ENCODE measurements at regions not wholly inside any gene's neighbourhood (a gene's known extent, or its start where the extent isn't known, plus 50 kb on each side); places are given as distances from the start of the nearest gene placed in this dataset.

DNA sequence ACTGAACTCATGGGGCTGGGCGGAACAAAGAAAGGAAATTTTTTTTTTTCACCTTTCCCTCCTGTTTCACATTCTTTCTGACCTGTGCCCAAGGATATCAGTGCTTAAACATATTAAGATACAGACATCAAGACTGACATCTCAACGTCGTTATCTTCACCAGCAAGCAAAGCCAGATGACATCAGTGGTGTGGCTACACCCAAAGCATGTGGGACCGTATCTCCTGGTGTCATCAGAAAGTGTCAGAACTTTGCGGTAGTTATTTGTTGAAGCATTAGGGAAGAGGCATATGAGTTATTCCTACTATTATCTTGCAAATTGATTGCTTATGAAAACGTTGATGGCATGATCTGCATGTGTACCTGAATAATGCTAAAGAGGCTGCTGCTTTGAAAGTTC is 487.4 kb downstream of the TLE4 start (continued):
- TF ChIP-seq, protein P1, sequence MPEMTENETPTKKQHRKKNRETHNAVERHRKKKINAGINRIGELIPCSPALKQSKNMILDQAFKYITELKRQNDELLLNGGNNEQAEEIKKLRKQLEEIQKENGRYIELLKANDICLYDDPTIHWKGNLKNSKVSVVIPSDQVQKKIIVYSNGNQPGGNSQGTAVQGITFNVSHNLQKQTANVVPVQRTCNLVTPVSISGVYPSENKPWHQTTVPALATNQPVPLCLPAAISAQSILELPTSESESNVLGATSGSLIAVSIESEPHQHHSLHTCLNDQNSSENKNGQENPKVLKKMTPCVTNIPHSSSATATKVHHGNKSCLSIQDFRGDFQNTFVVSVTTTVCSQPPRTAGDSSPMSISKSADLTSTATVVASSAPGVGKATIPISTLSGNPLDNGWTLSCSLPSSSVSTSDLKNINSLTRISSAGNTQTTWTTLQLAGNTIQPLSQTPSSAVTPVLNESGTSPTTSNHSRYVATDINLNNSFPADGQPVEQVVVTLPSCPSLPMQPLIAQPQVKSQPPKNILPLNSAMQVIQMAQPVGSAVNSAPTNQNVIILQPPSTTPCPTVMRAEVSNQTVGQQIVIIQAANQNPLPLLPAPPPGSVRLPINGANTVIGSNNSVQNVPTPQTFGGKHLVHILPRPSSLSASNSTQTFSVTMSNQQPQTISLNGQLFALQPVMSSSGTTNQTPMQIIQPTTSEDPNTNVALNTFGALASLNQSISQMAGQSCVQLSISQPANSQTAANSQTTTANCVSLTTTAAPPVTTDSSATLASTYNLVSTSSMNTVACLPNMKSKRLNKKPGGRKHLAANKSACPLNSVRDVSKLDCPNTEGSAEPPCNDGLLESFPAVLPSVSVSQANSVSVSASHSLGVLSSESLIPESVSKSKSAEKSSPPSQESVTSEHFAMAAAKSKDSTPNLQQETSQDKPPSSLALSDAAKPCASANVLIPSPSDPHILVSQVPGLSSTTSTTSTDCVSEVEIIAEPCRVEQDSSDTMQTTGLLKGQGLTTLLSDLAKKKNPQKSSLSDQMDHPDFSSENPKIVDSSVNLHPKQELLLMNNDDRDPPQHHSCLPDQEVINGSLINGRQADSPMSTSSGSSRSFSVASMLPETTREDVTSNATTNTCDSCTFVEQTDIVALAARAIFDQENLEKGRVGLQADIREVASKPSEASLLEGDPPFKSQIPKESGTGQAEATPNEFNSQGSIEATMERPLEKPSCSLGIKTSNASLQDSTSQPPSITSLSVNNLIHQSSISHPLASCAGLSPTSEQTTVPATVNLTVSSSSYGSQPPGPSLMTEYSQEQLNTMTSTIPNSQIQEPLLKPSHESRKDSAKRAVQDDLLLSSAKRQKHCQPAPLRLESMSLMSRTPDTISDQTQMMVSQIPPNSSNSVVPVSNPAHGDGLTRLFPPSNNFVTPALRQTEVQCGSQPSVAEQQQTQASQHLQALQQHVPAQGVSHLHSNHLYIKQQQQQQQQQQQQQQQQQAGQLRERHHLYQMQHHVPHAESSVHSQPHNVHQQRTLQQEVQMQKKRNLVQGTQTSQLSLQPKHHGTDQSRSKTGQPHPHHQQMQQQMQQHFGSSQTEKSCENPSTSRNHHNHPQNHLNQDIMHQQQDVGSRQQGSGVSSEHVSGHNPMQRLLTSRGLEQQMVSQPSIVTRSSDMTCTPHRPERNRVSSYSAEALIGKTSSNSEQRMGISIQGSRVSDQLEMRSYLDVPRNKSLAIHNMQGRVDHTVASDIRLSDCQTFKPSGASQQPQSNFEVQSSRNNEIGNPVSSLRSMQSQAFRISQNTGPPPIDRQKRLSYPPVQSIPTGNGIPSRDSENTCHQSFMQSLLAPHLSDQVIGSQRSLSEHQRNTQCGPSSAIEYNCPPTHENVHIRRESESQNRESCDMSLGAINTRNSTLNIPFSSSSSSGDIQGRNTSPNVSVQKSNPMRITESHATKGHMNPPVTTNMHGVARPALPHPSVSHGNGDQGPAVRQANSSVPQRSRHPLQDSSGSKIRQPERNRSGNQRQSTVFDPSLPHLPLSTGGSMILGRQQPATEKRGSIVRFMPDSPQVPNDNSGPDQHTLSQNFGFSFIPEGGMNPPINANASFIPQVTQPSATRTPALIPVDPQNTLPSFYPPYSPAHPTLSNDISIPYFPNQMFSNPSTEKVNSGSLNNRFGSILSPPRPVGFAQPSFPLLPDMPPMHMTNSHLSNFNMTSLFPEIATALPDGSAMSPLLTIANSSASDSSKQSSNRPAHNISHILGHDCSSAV (CRISPR knock-in tag; IDR thresholded peaks at IDR 0.05; ENCODE audit: borderline replicate concordance): no peak
- TF ChIP-seq ZNF615 (CRISPR knock-in tag; IDR thresholded peaks at IDR 0.05; ENCODE audit: borderline replicate concordance): no peak
- TF ChIP-seq ZNF430 (CRISPR knock-in tag; IDR thresholded peaks at IDR 0.05): no peak
- TF ChIP-seq TBX3 (IDR thresholded peaks at IDR 0.05; ENCODE audit: borderline replicate concordance): no peak
- TF ChIP-seq ARNT2 (CRISPR knock-in tag; IDR thresholded peaks at IDR 0.05; ENCODE audit: low read depth): no peak
- TF ChIP-seq BHLHE40 (IDR thresholded peaks at IDR 0.05; ENCODE audit: low read length): no peak
- TF ChIP-seq NCOA1 (CRISPR knock-in tag; IDR thresholded peaks at IDR 0.05): no peak
- TF ChIP-seq NFKB2 (CRISPR knock-in tag; IDR thresholded peaks at IDR 0.05; ENCODE audit: borderline replicate concordance): no peak
- TF ChIP-seq TCF7 (IDR thresholded peaks at IDR 0.05; ENCODE audit: low read depth): no peak
- TF ChIP-seq ZSCAN22 (CRISPR knock-in tag; IDR thresholded peaks at IDR 0.05): no peak
